ENCODE measurements at regions not wholly inside any gene's neighbourhood (a gene's known extent, or its start where the extent isn't known, plus 50 kb on each side); places are given as distances from the start of the nearest gene placed in this dataset.
A peak's percentile ranks its signal among the peaks of the same experiment; 100 is the strongest.
"Not testable (repeated sequence)": the region's sequence is repeated elsewhere in the genome, so short reads cannot be mapped to it uniquely, and the experiment has no call there.

GRCh38 chr2:132257301-132258171 lies 95.8 kb upstream of the ANKRD30BL start:
- H2AFZ ChIP-seq (ENCODE audit: low read depth, low read length); CTCF ChIA-PET (ENCODE audit: low intra/inter-chr PET ratio); BruUV-seq (replicated peaks); H3K9ac ChIP-seq (ENCODE audit: insufficient read depth in 1 of 2, low read depth in 2 of 2, low read length in 2 of 2); H3K4me3 ChIP-seq; H3K79me2 ChIP-seq (ENCODE audit: control insufficient read depth, insufficient read depth, low read length); H3K4me2 ChIP-seq (ENCODE audit: insufficient read depth, low read length); ATAC-seq; intact Hi-C loops (cut with micrococcal nuclease); POLR2A ChIA-PET; H4K20me1 ChIP-seq (replicated peaks; ENCODE audit: control insufficient read depth, insufficient read depth, low read length); H3K27me3 ChIP-seq (ENCODE audit: control insufficient read depth in 2 of 2, insufficient read depth in 2 of 2, low read length in 2 of 2); H3K9me3 ChIP-seq (replicated peaks; ENCODE audit: control insufficient read depth, insufficient read depth, low read depth, low read length); H3K9me1 ChIP-seq (ENCODE audit: control insufficient read depth, insufficient read depth, low read length); H3K4me1 ChIP-seq (replicated peaks in 1 of 2; ENCODE audit: control insufficient read depth in 2 of 2, insufficient read depth in 2 of 2, low read length in 2 of 2); H3K27ac ChIP-seq (ENCODE audit: extremely low read depth, low read depth, low read length); in situ Hi-C loops (cut with MboI); H3K36me3 ChIP-seq (ENCODE audit: control insufficient read depth, insufficient read depth, low read length): not testable (repeated sequence)
- peak; percentile 90 for FAIRE-seq
- WGBS (ENCODE audit: insufficient coverage, low coverage, missing lambda C conversion rate): 38% methylated on average over 37 of the region's 79 CpGs
- DNase-seq (ENCODE audit: extremely low read depth in 1 of 4, low spot score in 3 of 4): peak in 1 of 4 experiments; percentile 1

- H3K4me2 ChIP-seq (ENCODE audit: insufficient read depth, low read length); H3K36me3 ChIP-seq (ENCODE audit: control insufficient read depth, insufficient read depth, low read length); H3K27me3 ChIP-seq (ENCODE audit: control insufficient read depth in 2 of 2, insufficient read depth in 2 of 2, low read length in 2 of 2); H4K20me1 ChIP-seq (replicated peaks; ENCODE audit: control insufficient read depth, insufficient read depth, low read length); H3K9me3 ChIP-seq (replicated peaks; ENCODE audit: control insufficient read depth, insufficient read depth, low read depth, low read length); H3K27ac ChIP-seq (ENCODE audit: extremely low read depth, low read depth, low read length); H3K4me1 ChIP-seq (replicated peaks in 1 of 2; ENCODE audit: control insufficient read depth in 2 of 2, insufficient read depth in 2 of 2, low read length in 2 of 2); BruUV-seq (replicated peaks); H3K9ac ChIP-seq (ENCODE audit: insufficient read depth in 1 of 2, low read depth in 2 of 2, low read length in 2 of 2); H3K4me3 ChIP-seq; CTCF ChIA-PET (ENCODE audit: low intra/inter-chr PET ratio); POLR2A ChIA-PET; H3K79me2 ChIP-seq (ENCODE audit: control insufficient read depth, insufficient read depth, low read length); intact Hi-C loops (cut with micrococcal nuclease); H3K9me1 ChIP-seq (ENCODE audit: control insufficient read depth, insufficient read depth, low read length); ATAC-seq; in situ Hi-C loops (cut with MboI); H2AFZ ChIP-seq (ENCODE audit: low read depth, low read length); DNase-seq (ENCODE audit: extremely low read depth in 1 of 4, low spot score in 3 of 4): not testable (repeated sequence)
- 17% methylated on average over 13 of the region's 13 CpGs for WGBS (ENCODE audit: insufficient coverage, low coverage, missing lambda C conversion rate)
- FAIRE-seq: peak; percentile 77
Observed at GRCh38 chr2:132259276-132259675, 97.5 kb upstream of the ANKRD30BL start.

- DNase-seq (ENCODE audit: extremely low read depth in 1 of 4, low spot score in 3 of 4); BruUV-seq (replicated peaks); ATAC-seq; H4K20me1 ChIP-seq (replicated peaks; ENCODE audit: control insufficient read depth, insufficient read depth, low read length); in situ Hi-C loops (cut with MboI); H3K79me2 ChIP-seq (ENCODE audit: control insufficient read depth, insufficient read depth, low read length); H2AFZ ChIP-seq (ENCODE audit: low read depth, low read length); H3K9me3 ChIP-seq (replicated peaks; ENCODE audit: control insufficient read depth, insufficient read depth, low read depth, low read length); H3K36me3 ChIP-seq (ENCODE audit: control insufficient read depth, insufficient read depth, low read length); H3K4me1 ChIP-seq (replicated peaks in 1 of 2; ENCODE audit: control insufficient read depth in 2 of 2, insufficient read depth in 2 of 2, low read length in 2 of 2); H3K9me1 ChIP-seq (ENCODE audit: control insufficient read depth, insufficient read depth, low read length); CTCF ChIA-PET (ENCODE audit: low intra/inter-chr PET ratio); H3K9ac ChIP-seq (ENCODE audit: insufficient read depth in 1 of 2, low read depth in 2 of 2, low read length in 2 of 2); FAIRE-seq; H3K4me2 ChIP-seq (ENCODE audit: insufficient read depth, low read length); H3K27me3 ChIP-seq (ENCODE audit: control insufficient read depth in 2 of 2, insufficient read depth in 2 of 2, low read length in 2 of 2); POLR2A ChIA-PET; H3K27ac ChIP-seq (ENCODE audit: extremely low read depth, low read depth, low read length); H3K4me3 ChIP-seq: not testable (repeated sequence)
- 3% methylated on average over 12 of the region's 12 CpGs for WGBS (ENCODE audit: insufficient coverage, low coverage, missing lambda C conversion rate)
- intact Hi-C loops (cut with micrococcal nuclease): loop anchor here (5.0 kb wide), 1 partner anchor 907 kb away; no protein-coding TSS in a partner anchor
Observed at GRCh38 chr2:132265595-132265994, 103.8 kb upstream of the ANKRD30BL start.
